Activated naive CD8-positive, alpha-beta T cell (primary cell): ENCODE measurements at regions not wholly inside any gene's neighbourhood (a gene's known extent, or its start where the extent isn't known, plus 50 kb on each side); places are given as distances from the start of the nearest gene placed in this dataset.
"Not testable (repeated sequence)": the region's sequence is repeated elsewhere in the genome, so short reads cannot be mapped to it uniquely, and the experiment has no call there.

Experiments used
- H3K27ac Mint-ChIP-seq: one replicate; pipeline ENCODE4 v1.8.0; 2021; ENCODE audit warnings: mixed read lengths
- H3K27me3 Mint-ChIP-seq: one replicate; pipeline ENCODE4 v1.8.0; 2021; ENCODE audit warnings: mixed read lengths
- H3K36me3 Mint-ChIP-seq: one replicate; pipeline ENCODE4 v1.8.0; 2021; ENCODE audit warnings: mixed read lengths
- H3K4me1 Mint-ChIP-seq: one replicate; pipeline ENCODE4 v1.8.0; 2021; ENCODE audit warnings: low read depth, mixed read lengths
- H3K4me3 Mint-ChIP-seq: one replicate; pipeline ENCODE4 v1.8.0; 2021; ENCODE audit warnings: mild to moderate bottlenecking, mixed read lengths
- H3K9me3 Mint-ChIP-seq: one replicate; pipeline ENCODE4 v1.8.0; 2021; ENCODE audit warnings: low read depth, mixed read lengths

GRCh38 chr16:88185976-88186888 lies 196.5 kb upstream of the ZNF469 start:
- H3K27me3 Mint-ChIP-seq, H3K27ac Mint-ChIP-seq, H3K36me3 Mint-ChIP-seq, H3K4me3 Mint-ChIP-seq, H3K9me3 Mint-ChIP-seq, H3K4me1 Mint-ChIP-seq: not testable (repeated sequence)

DNA sequence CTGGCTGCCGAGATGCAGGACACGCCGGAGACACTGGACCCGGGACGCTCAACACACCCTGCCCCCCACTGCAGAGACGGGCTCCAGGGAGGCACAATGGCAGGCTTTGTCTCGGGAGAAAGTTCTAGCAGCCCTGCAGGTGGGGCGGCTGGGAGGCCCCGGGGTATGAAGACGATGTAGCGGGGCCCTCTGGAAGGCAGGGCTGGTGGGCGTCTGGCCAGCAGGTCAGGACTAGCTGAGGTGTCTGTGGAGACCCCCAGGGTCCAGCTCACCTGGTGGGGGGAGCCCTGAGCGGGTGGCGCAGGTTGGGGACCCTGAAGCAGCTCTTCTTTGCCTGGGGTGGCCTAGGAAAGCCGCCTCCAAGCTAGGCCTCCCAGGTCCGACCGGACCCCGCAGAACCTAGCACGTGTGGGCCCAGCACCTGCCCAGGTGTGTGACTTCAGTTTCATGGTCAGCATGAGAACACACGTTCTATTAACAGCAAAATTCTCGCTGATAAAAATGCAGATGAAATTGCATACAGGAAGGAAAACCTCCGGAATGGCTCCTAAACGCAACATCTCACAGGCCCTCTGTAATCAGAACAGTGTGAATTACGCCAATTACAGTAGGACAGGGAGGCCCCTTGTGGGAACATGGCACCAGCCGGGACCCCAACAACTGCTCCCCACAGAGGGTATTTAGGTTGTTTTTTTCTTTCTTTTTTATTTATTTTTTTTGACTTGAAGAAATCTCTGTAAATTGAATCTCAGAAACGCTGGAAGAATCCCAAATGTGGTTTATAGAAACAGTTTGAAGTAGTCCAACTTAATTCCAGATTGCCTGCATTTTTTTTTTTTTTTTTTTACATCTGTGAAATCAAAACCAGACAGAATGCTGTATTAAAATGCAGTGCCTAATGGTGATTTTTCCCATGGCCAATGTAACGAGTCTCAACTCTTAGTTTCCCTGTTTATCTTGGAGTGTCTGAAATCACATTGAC lies 195.6 kb upstream of the ZNF469 start:
- not testable (repeated sequence) for H3K9me3 Mint-ChIP-seq, H3K4me3 Mint-ChIP-seq, H3K36me3 Mint-ChIP-seq, H3K27ac Mint-ChIP-seq, H3K27me3 Mint-ChIP-seq, H3K4me1 Mint-ChIP-seq

- not testable (repeated sequence) for H3K9me3 Mint-ChIP-seq, H3K36me3 Mint-ChIP-seq, H3K27ac Mint-ChIP-seq, H3K4me3 Mint-ChIP-seq, H3K4me1 Mint-ChIP-seq, H3K27me3 Mint-ChIP-seq
Measured at GRCh38 chr16:88188171-88188895, 194.4 kb upstream of the ZNF469 start.

GRCh38 chr16:88190592-88191095 lies 192.1 kb upstream of the ZNF469 start:
- H3K27ac Mint-ChIP-seq, H3K4me1 Mint-ChIP-seq: not testable (repeated sequence)

GRCh38 chr16:88191168-88191567 lies 191.6 kb upstream of the ZNF469 start:
- not testable (repeated sequence) for H3K27me3 Mint-ChIP-seq, H3K9me3 Mint-ChIP-seq, H3K4me3 Mint-ChIP-seq, H3K27ac Mint-ChIP-seq, H3K4me1 Mint-ChIP-seq, H3K36me3 Mint-ChIP-seq

More at GRCh38 chr16:88190592-88191095, 192.1 kb upstream of the ZNF469 start:
- H3K27me3 Mint-ChIP-seq, H3K36me3 Mint-ChIP-seq, H3K9me3 Mint-ChIP-seq, H3K4me3 Mint-ChIP-seq: not testable (repeated sequence)

GRCh38 chr16:88192601-88193000 lies 190.2 kb upstream of the ZNF469 start:
- Mint-ChIP-seq H3K36me3 (peaks cover 4% of the 10 kb centered on the region), H3K9me3 (peaks cover 9% of the 10 kb centered on the region), H3K27me3 (peaks cover 2% of the 10 kb centered on the region), H3K4me3 (no peak overlapping the region), H3K27ac (no peak overlapping the region), H3K4me1 (peaks cover 2% of the 10 kb centered on the region)

GRCh38 chr16:88193706-88194396 lies 188.9 kb upstream of the ZNF469 start:
- H3K36me3 Mint-ChIP-seq, H3K9me3 Mint-ChIP-seq, H3K27ac Mint-ChIP-seq, H3K27me3 Mint-ChIP-seq, H3K4me1 Mint-ChIP-seq, H3K4me3 Mint-ChIP-seq: not testable (repeated sequence)

DNA sequence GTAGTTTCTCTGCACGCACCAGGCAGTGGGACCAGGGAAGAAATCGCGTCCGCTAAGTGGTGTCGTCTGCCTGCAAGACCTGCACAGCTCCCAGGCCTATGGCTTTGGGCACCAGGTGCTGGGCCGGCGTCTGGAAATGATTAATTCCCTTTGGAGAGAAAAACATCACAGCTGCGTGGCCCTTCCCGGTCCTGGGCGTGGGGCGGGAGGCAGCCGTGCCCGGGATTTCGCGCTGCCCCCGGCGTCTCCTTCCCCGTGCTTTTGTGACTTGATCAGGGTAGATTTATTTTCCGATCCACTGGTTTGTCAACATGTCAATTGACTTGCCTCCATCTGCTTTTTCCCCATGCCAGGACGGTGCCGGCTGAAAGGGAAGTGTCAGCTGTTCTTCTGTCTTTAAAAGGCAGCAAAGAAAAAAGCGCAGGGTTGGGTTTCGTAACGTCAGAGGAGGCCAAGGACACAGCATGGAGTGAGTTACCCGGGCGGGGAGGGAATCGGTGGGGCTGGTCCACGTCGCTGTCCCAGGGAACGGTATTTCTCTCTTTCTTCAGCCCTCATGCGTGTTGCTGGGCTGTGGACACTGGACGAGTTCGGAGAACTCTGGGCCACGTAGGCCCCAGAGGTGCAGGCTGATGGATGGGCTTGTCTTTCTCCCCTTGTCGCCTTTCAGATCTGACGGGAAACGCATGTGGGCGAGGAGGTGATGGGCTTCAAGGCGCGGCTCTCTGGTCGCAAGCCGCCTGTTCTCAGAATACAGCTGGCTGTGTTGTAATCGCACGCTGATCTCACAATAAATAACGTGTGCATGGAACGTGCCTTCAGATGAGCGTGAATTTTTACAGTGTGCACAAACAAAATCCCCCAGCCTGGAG lies 188.1 kb upstream of the ZNF469 start:
- Mint-ChIP-seq H3K27ac (no peak overlapping the region), H3K27me3 (no peaks in the 10 kb centered on the region), H3K9me3 (peaks cover 6% of the 10 kb centered on the region), H3K4me1 (peaks cover 2% of the 10 kb centered on the region), H3K4me3 (no peak overlapping the region), H3K36me3 (peaks cover 4% of the 10 kb centered on the region)

DNA sequence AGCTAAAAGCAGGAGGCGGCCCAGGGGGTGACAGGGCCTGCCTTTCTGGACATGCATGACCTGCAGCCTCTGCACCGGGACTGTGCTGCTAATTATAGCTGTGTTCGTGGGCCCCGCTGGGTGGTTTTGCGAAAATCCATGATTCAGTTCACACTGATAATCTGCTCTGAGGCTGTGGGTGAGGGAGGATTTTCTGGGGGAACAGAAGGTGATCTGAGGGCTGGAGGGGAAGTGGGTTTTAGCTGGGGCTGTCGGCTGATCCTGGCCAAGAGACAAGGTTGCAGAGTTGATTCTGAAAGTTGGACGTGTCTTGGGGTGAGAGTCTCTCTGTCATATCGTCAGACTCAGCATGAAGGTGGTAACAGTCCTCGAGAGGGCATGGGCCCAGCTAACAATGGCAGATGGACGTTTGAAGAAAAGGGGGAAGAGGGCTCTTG lies 187.5 kb upstream of the ZNF469 start:
- Mint-ChIP-seq H3K9me3 (peaks cover 6% of the 10 kb centered on the region), H3K27ac (no peak overlapping the region), H3K27me3 (no peaks in the 10 kb centered on the region), H3K4me1 (peaks cover 2% of the 10 kb centered on the region), H3K4me3 (no peak overlapping the region), H3K36me3 (peaks cover 4% of the 10 kb centered on the region)

DNA sequence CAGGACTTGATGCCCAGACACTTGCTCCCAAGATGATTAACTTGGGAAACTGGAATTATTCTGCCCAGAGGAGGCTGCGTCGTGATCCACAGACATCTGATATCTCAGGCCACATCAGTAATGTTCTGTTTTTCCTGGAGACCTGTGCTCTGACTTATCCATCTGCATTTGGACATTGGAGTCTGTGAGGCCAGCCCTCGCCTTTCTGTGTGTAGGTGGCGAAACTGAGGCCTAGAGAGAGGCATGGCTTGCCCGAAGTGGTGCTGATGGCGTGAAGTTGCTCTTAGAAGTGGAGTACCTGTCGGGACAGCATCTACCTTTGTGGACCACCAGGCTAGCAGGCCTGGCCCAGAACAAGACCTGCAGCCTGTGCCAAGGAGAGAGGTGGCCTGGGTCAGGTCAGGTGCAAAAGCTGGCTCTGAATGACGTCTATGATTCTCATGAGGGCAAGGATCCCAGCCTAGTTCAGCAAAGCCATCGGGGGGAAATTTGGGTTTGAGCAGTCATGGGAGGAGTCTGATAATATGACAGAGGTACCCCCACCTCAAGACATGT lies 186.8 kb upstream of the ZNF469 start:
- H3K36me3 Mint-ChIP-seq: peaks cover 4% of the 10 kb centered on the region
- H3K27ac Mint-ChIP-seq: no peak overlapping the region
- H3K4me1 Mint-ChIP-seq: peaks cover 2% of the 10 kb centered on the region
- peaks cover 6% of the 10 kb centered on the region for H3K9me3 Mint-ChIP-seq
- no peaks in the 10 kb centered on the region for H3K27me3 Mint-ChIP-seq
- H3K4me3 Mint-ChIP-seq: no peak overlapping the region

DNA sequence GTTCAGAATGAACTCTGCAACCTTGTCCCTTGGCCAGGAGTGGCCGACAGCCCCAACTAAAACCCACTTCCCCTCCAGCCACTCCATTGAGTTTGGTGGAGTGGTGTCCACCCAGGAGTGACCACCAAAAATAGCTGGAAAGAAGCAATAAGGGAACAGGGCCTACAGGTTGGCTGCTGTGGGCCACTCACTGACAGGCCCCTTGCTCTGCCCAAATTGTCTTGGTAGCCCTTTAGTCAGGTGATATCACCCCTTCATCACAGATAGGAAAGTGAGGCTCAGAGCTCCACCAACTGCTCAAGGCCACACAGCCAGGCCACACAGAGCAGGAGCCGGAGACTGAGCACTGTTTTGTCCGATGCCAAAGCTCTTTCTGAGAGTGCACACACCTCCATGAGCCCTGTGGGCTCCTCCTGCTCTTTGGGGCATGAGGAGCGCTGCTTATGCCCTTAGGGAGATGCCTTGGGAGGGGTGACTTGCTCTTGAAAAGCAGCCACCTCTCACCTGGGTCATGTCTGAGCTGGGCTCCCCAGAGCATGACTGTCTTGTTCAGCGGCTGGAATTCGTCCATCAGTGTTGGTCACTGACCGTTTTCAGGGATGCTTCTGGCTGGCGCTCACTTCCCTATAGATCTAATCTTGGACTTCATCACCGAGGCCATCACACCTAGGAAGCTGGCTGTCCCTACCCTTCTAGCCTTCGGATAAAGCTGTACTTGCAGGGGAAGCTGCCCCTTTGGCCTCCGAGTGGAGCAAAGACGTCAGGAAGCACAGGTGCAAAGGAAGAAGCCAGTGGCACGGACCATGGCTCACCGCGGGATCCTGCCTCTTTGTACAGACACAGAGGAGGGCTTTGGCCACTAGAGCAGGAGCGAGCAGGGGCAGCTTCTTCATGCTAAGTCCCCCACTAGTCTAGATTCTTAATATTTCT lies 186.0 kb upstream of the ZNF469 start:
- Mint-ChIP-seq H3K4me1 (peaks cover 2% of the 10 kb centered on the region), H3K36me3 (peaks cover 4% of the 10 kb centered on the region), H3K9me3 (peaks cover 6% of the 10 kb centered on the region), H3K4me3 (no peak overlapping the region), H3K27ac (no peak overlapping the region), H3K27me3 (no peaks in the 10 kb centered on the region)
